ENCODE measurements at regions not wholly inside any gene's neighbourhood (a gene's known extent, or its start where the extent isn't known, plus 50 kb on each side); places are given as distances from the start of the nearest gene placed in this dataset.

- TF ChIP-seq, protein P1, sequence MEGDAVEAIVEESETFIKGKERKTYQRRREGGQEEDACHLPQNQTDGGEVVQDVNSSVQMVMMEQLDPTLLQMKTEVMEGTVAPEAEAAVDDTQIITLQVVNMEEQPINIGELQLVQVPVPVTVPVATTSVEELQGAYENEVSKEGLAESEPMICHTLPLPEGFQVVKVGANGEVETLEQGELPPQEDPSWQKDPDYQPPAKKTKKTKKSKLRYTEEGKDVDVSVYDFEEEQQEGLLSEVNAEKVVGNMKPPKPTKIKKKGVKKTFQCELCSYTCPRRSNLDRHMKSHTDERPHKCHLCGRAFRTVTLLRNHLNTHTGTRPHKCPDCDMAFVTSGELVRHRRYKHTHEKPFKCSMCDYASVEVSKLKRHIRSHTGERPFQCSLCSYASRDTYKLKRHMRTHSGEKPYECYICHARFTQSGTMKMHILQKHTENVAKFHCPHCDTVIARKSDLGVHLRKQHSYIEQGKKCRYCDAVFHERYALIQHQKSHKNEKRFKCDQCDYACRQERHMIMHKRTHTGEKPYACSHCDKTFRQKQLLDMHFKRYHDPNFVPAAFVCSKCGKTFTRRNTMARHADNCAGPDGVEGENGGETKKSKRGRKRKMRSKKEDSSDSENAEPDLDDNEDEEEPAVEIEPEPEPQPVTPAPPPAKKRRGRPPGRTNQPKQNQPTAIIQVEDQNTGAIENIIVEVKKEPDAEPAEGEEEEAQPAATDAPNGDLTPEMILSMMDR (IDR thresholded peaks at IDR 0.05) = no peak
- TF ChIP-seq ZFX (IDR thresholded peaks at IDR 0.05; ENCODE audit: borderline replicate concordance) = no peak
These were observed 99.2 kb upstream of the LYZL2 start for GRCh38 chr10:30728766-30729165.
